MG63 (cell line): ENCODE measurements at regions not wholly inside any gene's neighbourhood (a gene's known extent, or its start where the extent isn't known, plus 50 kb on each side); places are given as distances from the start of the nearest gene placed in this dataset.

Experiments
- DNase-seq: peaks from one replicate; pipeline ENCODE4 v3.0.0-alpha.2; 2020
- H3K27me3 ChIP-seq: fragments of 250-450 bp; sonication (Bioruptor Pico); 2 replicates; pipeline ENCODE4 v1.5.1; 2020; ENCODE audit warnings: mild to moderate bottlenecking, moderate library complexity
- H3K36me3 ChIP-seq: fragments of 250-450 bp; sonication (Bioruptor Pico); 2 replicates; pipeline ENCODE4 v1.5.1; 2020; ENCODE audit warnings: mild to moderate bottlenecking, moderate library complexity
- H3K4me3 ChIP-seq: fragments of 250-450 bp; sonication (Bioruptor Pico); 2 replicates; pipeline ENCODE4 v1.5.1; 2020; ENCODE audit warnings: mild to moderate bottlenecking, moderate library complexity
- H3K9me3 ChIP-seq: fragments of 250-450 bp; sonication (Bioruptor Pico); 2 replicates; pipeline ENCODE4 v1.5.1; 2020; ENCODE audit warnings: mild to moderate bottlenecking, moderate library complexity

GRCh38 chr7:53661645-53662217 is 626.3 kb downstream of the POM121L12 start:
- Histone ChIP-seq H3K9me3 (no peaks in the 10 kb centered on the region), H3K36me3 (no peaks in the 10 kb centered on the region), H3K27me3 (no peaks in the 10 kb centered on the region), H3K4me3 (no peak overlapping the region)
- no peak for DNase-seq

GRCh38 chr7:53672681-53673080 is 637.2 kb downstream of the POM121L12 start:
- Histone ChIP-seq H3K4me3 (no peak overlapping the region), H3K36me3 (no peaks in the 10 kb centered on the region), H3K9me3 (no peaks in the 10 kb centered on the region), H3K27me3 (no peaks in the 10 kb centered on the region)
- DNase-seq = no peak

- no peak for DNase-seq
- no peak overlapping the region for H3K4me3 ChIP-seq
- no peaks in the 10 kb centered on the region for H3K9me3 ChIP-seq
- H3K27me3 ChIP-seq = no peaks in the 10 kb centered on the region
- no peaks in the 10 kb centered on the region for H3K36me3 ChIP-seq
Observed at GRCh38 chr7:53675835-53676234, 640.4 kb downstream of the POM121L12 start.

GRCh38 chr7:53684693-53685092 is 649.3 kb downstream of the POM121L12 start:
- Histone ChIP-seq H3K4me3 (no peak overlapping the region), H3K27me3 (no peaks in the 10 kb centered on the region), H3K36me3 (no peaks in the 10 kb centered on the region), H3K9me3 (no peaks in the 10 kb centered on the region)
- no peak for DNase-seq

- Histone ChIP-seq H3K9me3 (no peaks in the 10 kb centered on the region), H3K27me3 (no peaks in the 10 kb centered on the region), H3K36me3 (no peaks in the 10 kb centered on the region), H3K4me3 (no peak overlapping the region)
- no peak for DNase-seq
Observed at GRCh38 chr7:53690411-53690810, 655.0 kb downstream of the POM121L12 start.

GRCh38 chr7:53697913-53698312 is 662.5 kb downstream of the POM121L12 start:
- H3K4me3 ChIP-seq = no peak overlapping the region
- no peak for DNase-seq
- H3K27me3 ChIP-seq = no peaks in the 10 kb centered on the region
- H3K9me3 ChIP-seq = no peaks in the 10 kb centered on the region
- no peaks in the 10 kb centered on the region for H3K36me3 ChIP-seq

- H3K9me3 ChIP-seq = no peaks in the 10 kb centered on the region
- H3K27me3 ChIP-seq = no peaks in the 10 kb centered on the region
- H3K36me3 ChIP-seq = no peaks in the 10 kb centered on the region
- H3K4me3 ChIP-seq = no peak overlapping the region
- DNase-seq = no peak
Observed at GRCh38 chr7:53699215-53699837, 663.9 kb downstream of the POM121L12 start.

- H3K9me3 ChIP-seq = no peaks in the 10 kb centered on the region
- H3K27me3 ChIP-seq = no peaks in the 10 kb centered on the region
- DNase-seq = no peak
- H3K36me3 ChIP-seq = no peaks in the 10 kb centered on the region
- no peak overlapping the region for H3K4me3 ChIP-seq
Observed at GRCh38 chr7:53719122-53719521, 683.7 kb downstream of the POM121L12 start.

- H3K4me3 ChIP-seq = no peak overlapping the region
Observed at GRCh38 chr7:53740971-53741370, 705.5 kb downstream of the POM121L12 start.

GRCh38 chr7:53743697-53744402 is 708.4 kb downstream of the POM121L12 start:
- Histone ChIP-seq H3K36me3 (no peaks in the 10 kb centered on the region), H3K27me3 (no peaks in the 10 kb centered on the region), H3K9me3 (no peaks in the 10 kb centered on the region), H3K4me3 (no peak overlapping the region)
- no peak for DNase-seq

More at GRCh38 chr7:53740971-53741370, 705.5 kb downstream of the POM121L12 start:
- no peak for DNase-seq
- Histone ChIP-seq H3K9me3 (no peaks in the 10 kb centered on the region), H3K36me3 (no peaks in the 10 kb centered on the region), H3K27me3 (no peaks in the 10 kb centered on the region)

GRCh38 chr7:53744403-53744760 is 708.9 kb downstream of the POM121L12 start:
- DNase-seq = no peak
- H3K36me3 ChIP-seq = no peaks in the 10 kb centered on the region
- H3K4me3 ChIP-seq = no peak overlapping the region
- H3K27me3 ChIP-seq = no peaks in the 10 kb centered on the region
- no peaks in the 10 kb centered on the region for H3K9me3 ChIP-seq

- no peaks in the 10 kb centered on the region for H3K36me3 ChIP-seq
- H3K4me3 ChIP-seq = no peak overlapping the region
- no peak for DNase-seq
- no peaks in the 10 kb centered on the region for H3K9me3 ChIP-seq
- no peaks in the 10 kb centered on the region for H3K27me3 ChIP-seq
Observed at GRCh38 chr7:53756946-53757345, 721.5 kb downstream of the POM121L12 start.

- no peak overlapping the region for H3K4me3 ChIP-seq
- no peaks in the 10 kb centered on the region for H3K9me3 ChIP-seq
- no peak for DNase-seq
- no peaks in the 10 kb centered on the region for H3K27me3 ChIP-seq
- H3K36me3 ChIP-seq = no peaks in the 10 kb centered on the region
Observed at GRCh38 chr7:53768186-53768585, 732.8 kb downstream of the POM121L12 start.

GRCh38 chr7:53771701-53772100 is 736.3 kb downstream of the POM121L12 start:
- no peak for DNase-seq
- Histone ChIP-seq H3K4me3 (no peak overlapping the region), H3K36me3 (no peaks in the 10 kb centered on the region), H3K9me3 (no peaks in the 10 kb centered on the region), H3K27me3 (no peaks in the 10 kb centered on the region)

- Histone ChIP-seq H3K36me3 (no peaks in the 10 kb centered on the region), H3K4me3 (no peak overlapping the region), H3K27me3 (no peaks in the 10 kb centered on the region), H3K9me3 (no peaks in the 10 kb centered on the region)
- DNase-seq = no peak
Observed at GRCh38 chr7:53776323-53776722, 740.9 kb downstream of the POM121L12 start.

- Histone ChIP-seq H3K4me3 (no peak overlapping the region), H3K36me3 (no peaks in the 10 kb centered on the region), H3K27me3 (no peaks in the 10 kb centered on the region), H3K9me3 (no peaks in the 10 kb centered on the region)
- no peak for DNase-seq
Observed at GRCh38 chr7:53789741-53790140, 752.4 kb upstream of the VSTM2A start.

- no peak overlapping the region for H3K4me3 ChIP-seq
- no peaks in the 10 kb centered on the region for H3K27me3 ChIP-seq
- DNase-seq = no peak
- no peaks in the 10 kb centered on the region for H3K9me3 ChIP-seq
- no peaks in the 10 kb centered on the region for H3K36me3 ChIP-seq
Observed at GRCh38 chr7:53794816-53795215, 747.4 kb upstream of the VSTM2A start.

GRCh38 chr7:53800746-53801145 is 741.4 kb upstream of the VSTM2A start:
- Histone ChIP-seq H3K36me3 (no peaks in the 10 kb centered on the region), H3K27me3 (no peaks in the 10 kb centered on the region), H3K4me3 (no peak overlapping the region), H3K9me3 (no peaks in the 10 kb centered on the region)
- no peak for DNase-seq
